Calu3 (cell line): ENCODE measurements at regions not wholly inside any gene's neighbourhood (a gene's known extent, or its start where the extent isn't known, plus 50 kb on each side); places are given as distances from the start of the nearest gene placed in this dataset.

ENCODE experiments used
- BruUV-seq: library from RNA; stranded (reverse); fragments of 400-500 nt; replicated peaks from 2 replicates; lab custom pipeline; 2021; lab: Mats Ljungman, UMichigan
- CTCF ChIA-PET: fragments of 300-600 bp; sonication (Branson Sonifier 250); formaldehyde crosslinking; loops from one replicate; lab custom pipeline; 2022; ENCODE audit warnings: antibody characterized with exemption; lab: Charles Lee
- DNase-seq: peaks from one replicate; pipeline ENCODE4 v3.0.0; 2022
- H3K27ac Mint-ChIP-seq: one replicate; pipeline ENCODE4 v1.8.0; 2022; ENCODE audit warnings: mixed read lengths; ENCODE audit not compliant: unreplicated experiment
- H3K27me3 Mint-ChIP-seq: one replicate; pipeline ENCODE4 v1.8.0; 2022; ENCODE audit warnings: mixed read lengths; ENCODE audit not compliant: unreplicated experiment
- H3K36me3 Mint-ChIP-seq: one replicate; pipeline ENCODE4 v1.8.0; 2022; ENCODE audit warnings: mild to moderate bottlenecking, moderate library complexity, mixed read lengths; ENCODE audit not compliant: insufficient read depth, unreplicated experiment
- H3K4me1 Mint-ChIP-seq: one replicate; pipeline ENCODE4 v1.8.0; 2022; ENCODE audit warnings: mild to moderate bottlenecking, low read depth, mixed read lengths; ENCODE audit not compliant: unreplicated experiment
- H3K4me3 Mint-ChIP-seq: one replicate; pipeline ENCODE4 v1.8.0; 2022; ENCODE audit warnings: mild to moderate bottlenecking, low read depth, moderate library complexity, mixed read lengths; ENCODE audit not compliant: unreplicated experiment
- H3K9me3 Mint-ChIP-seq: one replicate; pipeline ENCODE4 v1.8.0; 2022; ENCODE audit warnings: low read depth, mixed read lengths; ENCODE audit not compliant: unreplicated experiment
- CTCF ChIP-seq: fragments of 200-600 bp; IDR thresholded peaks from one replicate; pipeline ENCODE4 v1.8.0; 2022; ENCODE audit warnings: antibody characterized with exemption; ENCODE audit not compliant: unreplicated experiment
- intact Hi-C: fragments of 100-400 bp; cut with micrococcal nuclease; formaldehyde crosslinking; loops from one replicate; pipeline ENCODE4 v1.10.0; 2022; ENCODE audit not compliant: unreplicated experiment

DNA sequence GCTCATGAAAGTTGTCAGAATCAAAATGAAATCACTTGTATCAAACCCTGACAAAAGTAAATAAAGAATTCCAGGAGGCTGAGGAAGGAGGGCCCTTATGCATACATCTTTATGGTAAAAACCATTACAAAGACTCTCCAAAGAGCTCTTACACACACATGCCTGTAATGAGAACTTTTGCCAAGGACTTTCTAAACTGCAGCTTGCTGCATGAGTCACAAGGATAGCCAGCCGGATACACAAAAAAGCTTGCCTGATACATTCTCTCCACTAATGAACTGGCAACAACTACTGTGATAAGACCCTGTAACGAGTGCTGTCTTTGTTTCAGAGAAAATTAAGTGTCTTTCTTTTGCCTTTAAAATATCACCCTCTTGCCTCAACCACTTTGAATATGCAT, 618.1 kb downstream of the PPP4R3C start:
- no peak for TF ChIP-seq CTCF
- Mint-ChIP-seq H3K36me3 (no peaks in the 10 kb centered on the region), H3K27ac (no peak overlapping the region), H3K9me3 (no peaks in the 10 kb centered on the region), H3K27me3 (no peaks in the 10 kb centered on the region), H3K4me3 (no peak overlapping the region), H3K4me1 (no peaks in the 10 kb centered on the region)
- DNase-seq: no peak
- CTCF ChIA-PET: no interaction called here
- BruUV-seq: no TSS peak
- intact Hi-C loops: no loop called here

DNA sequence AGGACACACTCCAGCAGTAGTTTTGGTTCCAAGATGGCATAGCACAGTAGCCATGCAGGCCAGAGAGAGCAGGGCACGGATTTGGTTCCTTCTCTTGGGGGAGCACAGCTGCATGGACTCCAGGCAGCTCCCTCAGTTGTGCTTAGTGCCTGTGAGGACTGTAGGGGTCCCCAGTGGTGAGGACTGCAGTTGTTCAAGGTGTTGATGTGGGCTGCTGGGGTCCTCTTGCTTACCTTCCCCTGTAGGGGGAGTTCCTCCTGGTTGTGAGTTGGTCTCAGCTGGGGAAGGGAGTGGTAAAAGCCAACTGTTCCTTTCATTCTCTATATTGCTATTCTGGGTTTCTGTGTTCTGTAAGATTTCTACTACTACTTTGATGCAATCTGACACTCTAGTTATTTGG, 606.5 kb downstream of the MAGEB5 start:
- Mint-ChIP-seq H3K27me3 (no peaks in the 10 kb centered on the region), H3K4me1 (no peaks in the 10 kb centered on the region), H3K4me3 (no peak overlapping the region), H3K9me3 (peaks cover 6% of the 10 kb centered on the region), H3K27ac (no peak overlapping the region), H3K36me3 (no peaks in the 10 kb centered on the region)
- CTCF ChIA-PET: interaction anchor here (0.6 kb wide), 1 partner anchor 956 kb away, joined by 3 read pairs; no protein-coding TSS in a partner anchor
- intact Hi-C loops: no loop called here
- no TSS peak for BruUV-seq
- TF ChIP-seq CTCF: no peak
- no peak for DNase-seq

GRCh38 chrX:26789751-26790150, 573.8 kb downstream of the MAGEB5 start:
- DNase-seq: no peak
- no peak for TF ChIP-seq CTCF
- CTCF ChIA-PET: no interaction called here
- intact Hi-C loops: loop anchor here (5.0 kb wide), 2 partner anchors 123 to 398 kb away; no protein-coding TSS in a partner anchor
- H3K36me3 Mint-ChIP-seq: no peaks in the 10 kb centered on the region
- H3K27ac Mint-ChIP-seq: no peak overlapping the region
- no TSS peak for BruUV-seq
- no peaks in the 10 kb centered on the region for H3K9me3 Mint-ChIP-seq
- H3K4me3 Mint-ChIP-seq: no peak overlapping the region
- no peaks in the 10 kb centered on the region for H3K27me3 Mint-ChIP-seq
- H3K4me1 Mint-ChIP-seq: peaks cover 30% of the 10 kb centered on the region

DNA sequence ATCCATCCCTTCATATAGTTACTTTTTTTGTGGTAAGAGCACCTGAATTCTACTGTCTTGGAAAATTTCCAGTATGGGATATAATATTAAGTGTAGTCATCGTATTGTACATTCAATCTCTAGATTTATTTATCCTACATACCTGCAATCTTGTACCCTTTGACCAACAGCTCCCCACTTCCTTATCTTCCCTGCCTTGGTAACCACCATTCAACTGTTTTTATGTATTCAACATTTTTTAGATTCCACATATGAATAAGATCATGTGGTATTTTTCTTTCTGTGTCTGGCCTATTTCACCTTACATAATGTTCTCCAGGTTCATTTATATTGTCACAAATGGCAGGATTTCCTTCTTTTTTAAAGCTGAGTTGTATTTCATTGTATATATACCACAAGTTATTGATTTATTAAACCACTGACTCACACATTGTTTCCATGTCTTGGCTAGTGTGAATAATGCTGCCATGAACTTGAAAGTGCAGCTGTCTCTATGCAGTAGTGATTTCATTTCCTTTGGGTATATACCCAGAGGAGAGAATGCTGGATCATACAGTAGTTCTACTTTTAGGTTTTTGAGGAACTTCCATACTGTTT, 572.5 kb downstream of the MAGEB5 start:
- CTCF ChIA-PET: no interaction called here
- Mint-ChIP-seq H3K9me3 (no peaks in the 10 kb centered on the region), H3K36me3 (no peaks in the 10 kb centered on the region), H3K4me1 (peaks cover 30% of the 10 kb centered on the region), H3K27ac (peak overlapping the region; percentile 54), H3K27me3 (no peaks in the 10 kb centered on the region), H3K4me3 (no peak overlapping the region)
- intact Hi-C loops: loop anchor here (5.0 kb wide), 2 partner anchors 124 to 399 kb away; no protein-coding TSS in a partner anchor
- no TSS peak for BruUV-seq
- TF ChIP-seq CTCF: no peak
- DNase-seq: no peak
